Endodermal cell (in vitro differentiated cells): ENCODE measurements at regions not wholly inside any gene's neighbourhood (a gene's known extent, or its start where the extent isn't known, plus 50 kb on each side); places are given as distances from the start of the nearest gene placed in this dataset.

ENCODE experiments used
- DNase-seq: peaks from one replicate; pipeline ENCODE4 v3.0.0-alpha.2; 2017
- H3K27ac ChIP-seq: 2 replicates; pipeline ENCODE4 v1.5.1; 2013; ENCODE audit warnings: mild to moderate bottlenecking, low read depth, low read length, moderate library complexity
- H3K27me3 ChIP-seq: 2 replicates; pipeline ENCODE4 v1.6.1; 2013; ENCODE audit warnings: mild to moderate bottlenecking, low read length, moderate library complexity; ENCODE audit not compliant: insufficient read depth, control insufficient read depth, poor library complexity, severe bottlenecking
- H3K36me3 ChIP-seq: 2 replicates; pipeline ENCODE4 v1.7.0; 2013; ENCODE audit warnings: mild to moderate bottlenecking, low read length, moderate library complexity; ENCODE audit not compliant: control insufficient read depth, insufficient read depth
- H3K4me1 ChIP-seq: one replicate; pipeline ENCODE4 v1.7.0; 2013; ENCODE audit warnings: low read length; ENCODE audit not compliant: control insufficient read depth, insufficient read depth
- H3K4me3 ChIP-seq: 2 replicates; pipeline ENCODE4 v1.5.1; 2013; ENCODE audit warnings: mild to moderate bottlenecking, low read length, moderate library complexity
- H3K9ac ChIP-seq: 2 replicates; pipeline ENCODE4 v1.6.1; 2013; ENCODE audit warnings: mild to moderate bottlenecking, low read length, moderate library complexity; ENCODE audit not compliant: poor library complexity, severe bottlenecking; ENCODE audit errors: extremely low read depth
- H3K9me3 ChIP-seq: 2 replicates; pipeline ENCODE4 v1.6.1; 2013; ENCODE audit warnings: mild to moderate bottlenecking, low read length, moderate library complexity; ENCODE audit not compliant: control insufficient read depth
- H3K27ac Mint-ChIP-seq: 2 replicates; pipeline ENCODE4 v1.8.0; 2020; ENCODE audit warnings: mixed read lengths
- H3K27me3 Mint-ChIP-seq: 2 replicates; pipeline ENCODE4 v1.8.0; 2021; ENCODE audit warnings: mild to moderate bottlenecking, mixed read lengths; ENCODE audit not compliant: insufficient read depth
- H3K36me3 Mint-ChIP-seq: 2 replicates; pipeline ENCODE4 v1.8.0; 2020; ENCODE audit warnings: low read depth, mixed read lengths
- H3K4me1 Mint-ChIP-seq: 2 replicates; pipeline ENCODE4 v1.8.0; 2020; ENCODE audit warnings: mixed read lengths
- H3K4me3 Mint-ChIP-seq: 2 replicates; pipeline ENCODE4 v1.8.0; 2020; ENCODE audit warnings: mild to moderate bottlenecking, moderate library complexity, mixed read lengths
- H3K9me3 Mint-ChIP-seq: 2 replicates; pipeline ENCODE4 v1.8.0; 2020; ENCODE audit warnings: mild to moderate bottlenecking, mixed read lengths
- WGBS, 2 experiments: methylation state at CpG; one replicate each; pipeline versions ENCODE4 v1.1.5 to v1.1.7; 2013; ENCODE audit warnings: missing lambda C conversion rate in 2 of 2, mixed read lengths in 1 of 2; ENCODE audit not compliant: insufficient coverage in 1 of 2, insufficient read length in 1 of 2; 5-methylcytosine and 5-hydroxymethylcytosine counted together
- TF ChIP-seq, protein P1 (sequence below): fragments of 200-600 bp; sonication (generic); conservative IDR thresholded peaks from 2 replicates; pipeline ENCODE4 v1.5.0; 2021; ENCODE audit warnings: antibody characterized with exemption, mild to moderate bottlenecking

DNA sequence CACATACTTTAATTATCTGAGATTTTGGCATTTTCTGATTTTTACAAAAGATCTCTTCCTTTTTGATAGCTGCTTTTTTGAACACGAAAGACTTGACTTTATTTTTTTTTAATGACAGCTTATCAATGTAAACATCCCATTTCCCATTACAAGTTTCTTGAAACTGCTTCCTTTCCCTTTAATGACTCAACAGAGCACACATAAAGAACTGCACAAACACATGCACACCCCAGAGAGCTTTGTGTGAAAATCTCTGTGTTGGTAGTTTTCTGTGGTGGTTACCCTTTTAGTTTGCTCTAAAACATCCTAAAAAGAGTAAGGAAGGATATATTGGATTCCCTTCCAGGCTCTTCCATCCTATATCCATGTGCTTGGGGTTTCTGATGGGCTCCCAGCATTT is 125.1 kb upstream of the ZNF32 start:
- Mint-ChIP-seq H3K9me3 (no peaks in the 10 kb centered on the region), H3K27me3 (no peaks in the 10 kb centered on the region), H3K4me1 (no peaks in the 10 kb centered on the region), H3K36me3 (no peaks in the 10 kb centered on the region), H3K4me3 (no peak overlapping the region), H3K27ac (no peak overlapping the region)
- 88 to 89% methylated on average over 1 of the region's 1 CpG for WGBS, 2 experiments
- Histone ChIP-seq H3K4me1 (no peaks in the 10 kb centered on the region), H3K36me3 (no peaks in the 10 kb centered on the region), H3K27me3 (no peaks in the 10 kb centered on the region), H3K4me3 (no peak overlapping the region), H3K9ac (no peak overlapping the region), H3K9me3 (no peaks in the 10 kb centered on the region), H3K27ac (no peak overlapping the region)
- TF ChIP-seq, protein P1, sequence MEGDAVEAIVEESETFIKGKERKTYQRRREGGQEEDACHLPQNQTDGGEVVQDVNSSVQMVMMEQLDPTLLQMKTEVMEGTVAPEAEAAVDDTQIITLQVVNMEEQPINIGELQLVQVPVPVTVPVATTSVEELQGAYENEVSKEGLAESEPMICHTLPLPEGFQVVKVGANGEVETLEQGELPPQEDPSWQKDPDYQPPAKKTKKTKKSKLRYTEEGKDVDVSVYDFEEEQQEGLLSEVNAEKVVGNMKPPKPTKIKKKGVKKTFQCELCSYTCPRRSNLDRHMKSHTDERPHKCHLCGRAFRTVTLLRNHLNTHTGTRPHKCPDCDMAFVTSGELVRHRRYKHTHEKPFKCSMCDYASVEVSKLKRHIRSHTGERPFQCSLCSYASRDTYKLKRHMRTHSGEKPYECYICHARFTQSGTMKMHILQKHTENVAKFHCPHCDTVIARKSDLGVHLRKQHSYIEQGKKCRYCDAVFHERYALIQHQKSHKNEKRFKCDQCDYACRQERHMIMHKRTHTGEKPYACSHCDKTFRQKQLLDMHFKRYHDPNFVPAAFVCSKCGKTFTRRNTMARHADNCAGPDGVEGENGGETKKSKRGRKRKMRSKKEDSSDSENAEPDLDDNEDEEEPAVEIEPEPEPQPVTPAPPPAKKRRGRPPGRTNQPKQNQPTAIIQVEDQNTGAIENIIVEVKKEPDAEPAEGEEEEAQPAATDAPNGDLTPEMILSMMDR = no peak
- DNase-seq = no peak

DNA sequence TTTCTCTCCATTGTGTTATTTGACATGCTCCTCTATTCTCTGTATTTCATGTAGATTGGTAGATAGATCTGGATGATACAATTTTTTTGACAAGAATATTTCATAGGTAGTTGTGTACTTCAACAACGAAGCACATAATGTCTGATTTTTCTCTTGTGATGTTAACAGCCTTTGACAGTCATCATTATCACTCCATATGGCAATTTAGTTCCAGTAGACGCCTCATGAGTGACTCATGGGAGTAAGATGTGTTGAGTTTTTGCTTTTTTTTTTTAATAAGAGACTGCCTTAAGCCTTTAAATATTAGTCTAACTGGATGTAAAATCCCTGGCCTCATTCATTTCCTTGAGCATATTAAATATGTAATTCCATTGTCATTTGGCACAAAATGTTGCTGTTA is 123.5 kb upstream of the ZNF32 start:
- no peaks in the 10 kb centered on the region for H3K27me3 ChIP-seq
- no peaks in the 10 kb centered on the region for H3K9me3 Mint-ChIP-seq
- no peak for DNase-seq
- no peaks in the 10 kb centered on the region for H3K9me3 ChIP-seq
- no peaks in the 10 kb centered on the region for H3K36me3 Mint-ChIP-seq
- 80 to 100% methylated on average over 1 to 2 of the region's 2 CpGs for WGBS, 2 experiments
- H3K36me3 ChIP-seq = no peaks in the 10 kb centered on the region
- H3K27ac ChIP-seq = no peak overlapping the region
- no peaks in the 10 kb centered on the region for H3K4me1 Mint-ChIP-seq
- no peaks in the 10 kb centered on the region for H3K27me3 Mint-ChIP-seq
- TF ChIP-seq, protein P1 = no peak
- H3K9ac ChIP-seq = no peak overlapping the region
- no peak overlapping the region for H3K27ac Mint-ChIP-seq
- no peak overlapping the region for H3K4me3 Mint-ChIP-seq
- no peaks in the 10 kb centered on the region for H3K4me1 ChIP-seq
- no peak overlapping the region for H3K4me3 ChIP-seq

DNA sequence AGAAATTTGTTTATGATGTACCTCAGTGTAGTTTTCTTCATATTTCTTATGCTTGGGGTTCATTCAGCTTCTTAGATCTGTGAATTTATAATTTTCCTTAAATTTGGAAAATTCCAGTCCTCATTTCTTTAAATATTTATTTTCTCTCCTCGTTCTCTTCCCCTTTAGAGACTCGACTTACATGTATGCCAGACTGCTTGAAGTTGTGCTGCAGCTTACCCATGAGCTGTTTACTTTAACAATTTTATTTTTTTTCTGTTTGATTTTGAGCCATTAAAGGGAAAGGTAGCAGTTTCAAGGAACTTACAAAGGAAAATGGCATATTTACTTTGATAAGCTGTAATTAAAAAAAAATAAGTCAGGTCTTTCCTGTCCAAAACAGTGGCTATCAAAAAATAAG is 123.0 kb upstream of the ZNF32 start:
- WGBS, 2 experiments = 83 to 85% methylated on average over 2 of the region's 2 CpGs
- Histone ChIP-seq H3K4me3 (no peak overlapping the region), H3K9me3 (no peaks in the 10 kb centered on the region), H3K27ac (no peak overlapping the region), H3K27me3 (no peaks in the 10 kb centered on the region), H3K9ac (no peak overlapping the region), H3K36me3 (no peaks in the 10 kb centered on the region), H3K4me1 (no peaks in the 10 kb centered on the region)
- Mint-ChIP-seq H3K9me3 (no peaks in the 10 kb centered on the region), H3K36me3 (no peaks in the 10 kb centered on the region), H3K27ac (no peak overlapping the region), H3K4me3 (no peak overlapping the region), H3K27me3 (no peaks in the 10 kb centered on the region), H3K4me1 (no peaks in the 10 kb centered on the region)
- TF ChIP-seq, protein P1 = no peak
- no peak for DNase-seq
